B cell (primary cell): ENCODE measurements at regions not wholly inside any gene's neighbourhood (a gene's known extent, or its start where the extent isn't known, plus 50 kb on each side); places are given as distances from the start of the nearest gene placed in this dataset.

Source experiments
- ATAC-seq: fragments of 200-7000 bp; cut with Tn5 transposase; one replicate; pipeline ENCODE4 v1.10.0; 2021; ENCODE audit warnings: low read depth, mild to moderate bottlenecking, moderate number of reproducible peaks, moderate library complexity
- CTCF ChIA-PET: fragments of 350-600 bp; sonication (Branson Sonifier 250); formaldehyde crosslinking; loops from one replicate; lab custom pipeline; 2021; ENCODE audit warnings: antibody characterized with exemption, inconsistent platforms; lab: Charles Lee
- POLR2A ChIA-PET: fragments of 350-600 bp; sonication (Branson Sonifier 250); formaldehyde crosslinking; loops from one replicate; lab custom pipeline; 2021; ENCODE audit warnings: antibody characterized with exemption; lab: Charles Lee
- DNase-seq: peaks from one replicate; pipeline ENCODE4 v3.0.0; 2013
- H2AFZ ChIP-seq: 2 replicates; pipeline ENCODE4 v1.6.1; 2012; ENCODE audit warnings: mild to moderate bottlenecking, low read depth, low read length; ENCODE audit not compliant: insufficient read depth, poor library complexity, severe bottlenecking
- H3K27ac ChIP-seq, 2 donors: 1 replicate in 1 of 2; 2 replicates in 1 of 2; pipeline ENCODE4 v1.5.1; 2012 to 2013; ENCODE audit warnings: low read length in 2 of 2, mild to moderate bottlenecking in 2 of 2, moderate library complexity in 1 of 2
- H3K27me3 ChIP-seq, 4 experiments: fragments of 200-600 bp in 1 of 4; sonication (generic) in 1 of 4; replicated peaks in 1 of 4; 1 replicate in 2 of 4; 2 replicates in 2 of 4; pipeline versions ENCODE4 v1.6.1 to v1.7.0; 2013 to 2016; ENCODE audit warnings: low read length in 3 of 4, mild to moderate bottlenecking in 2 of 4, mixed read lengths in 1 of 4, moderate library complexity in 1 of 4; ENCODE audit not compliant: insufficient read depth in 4 of 4, control insufficient read depth in 3 of 4; ENCODE audit errors: control extremely low read depth in 1 of 4
- H3K36me3 ChIP-seq, 2 experiments: replicated peaks in 1 of 2; 1 replicate in 1 of 2; 2 replicates in 1 of 2; pipeline versions ENCODE4 v1.6.1 to v1.7.1; 2013; ENCODE audit warnings: low read length in 1 of 2; ENCODE audit not compliant: insufficient read depth in 2 of 2, control insufficient read depth in 1 of 2; ENCODE audit errors: control extremely low read depth in 1 of 2, extremely low read depth in 1 of 2
- H3K4me1 ChIP-seq, 2 donors: fragments of 200-600 bp in 1 of 2; sonication (generic) in 1 of 2; 1 replicate in 1 of 2; 2 replicates in 1 of 2; pipeline versions ENCODE4 v1.5.1 to v1.6.1; 2013 to 2017; ENCODE audit warnings: low read length in 2 of 2; ENCODE audit not compliant: control insufficient read depth in 2 of 2, insufficient read depth in 2 of 2
- H3K4me2 ChIP-seq: replicated peaks from 2 replicates; pipeline ENCODE3; 2012; ENCODE audit warnings: mild to moderate bottlenecking, low read depth, low read length; ENCODE audit not compliant: poor library complexity, severe bottlenecking
- H3K4me3 ChIP-seq, 5 experiments: fragments of 200-600 bp in 1 of 5; sonication (generic) in 1 of 5; 1 replicate in 3 of 5; 2 replicates in 2 of 5; pipeline versions ENCODE4 v1.5.1 to v1.7.0; 2011 to 2016; ENCODE audit warnings: low read length in 4 of 5, mild to moderate bottlenecking in 4 of 5, low read depth in 2 of 5, control low read depth in 1 of 5, moderate library complexity in 1 of 5; ENCODE audit not compliant: insufficient read depth in 1 of 5; ENCODE audit errors: control extremely low read depth in 1 of 5, extremely low read depth in 1 of 5
- H3K79me2 ChIP-seq: fragments of 200-600 bp; sonication (generic); one replicate; pipeline ENCODE4 v1.6.0; 2016; ENCODE audit warnings: low read length; ENCODE audit not compliant: control insufficient read depth, insufficient read depth
- H3K9ac ChIP-seq: fragments of 200-600 bp; sonication (generic); 2 replicates; pipeline ENCODE4 v1.6.1; 2017; ENCODE audit warnings: mild to moderate bottlenecking, low read length, moderate library complexity
- H3K9me3 ChIP-seq, 3 donors: one replicate each; pipeline versions ENCODE4 v1.6.1 to v1.7.1; 2013; ENCODE audit warnings: low read length in 2 of 3; ENCODE audit not compliant: control insufficient read depth in 2 of 3, insufficient read depth in 1 of 3; ENCODE audit errors: control extremely low read depth in 1 of 3
- H4K20me1 ChIP-seq: 2 replicates; pipeline ENCODE4 v1.6.0; 2012; ENCODE audit warnings: mild to moderate bottlenecking, low read length; ENCODE audit not compliant: insufficient read depth, control insufficient read depth, poor library complexity, severe bottlenecking
- H3K27ac Mint-ChIP-seq: one replicate; pipeline ENCODE4 v1.8.0; 2021; ENCODE audit warnings: mixed read lengths
- H3K27me3 Mint-ChIP-seq: one replicate; pipeline ENCODE4 v1.8.0; 2021; ENCODE audit warnings: mixed read lengths
- H3K4me1 Mint-ChIP-seq: one replicate; pipeline ENCODE4 v1.8.0; 2021; ENCODE audit warnings: mixed read lengths
- H3K4me3 Mint-ChIP-seq: one replicate; pipeline ENCODE4 v1.8.0; 2021; ENCODE audit warnings: mixed read lengths
- H3K9me3 Mint-ChIP-seq: one replicate; pipeline ENCODE4 v1.8.0; 2022; ENCODE audit warnings: mixed read lengths; ENCODE audit not compliant: insufficient read depth
- EZH2 ChIP-seq: IDR thresholded peaks from 2 replicates; pipeline ENCODE4 v1.6.1; 2012; ENCODE audit warnings: borderline replicate concordance, low read depth, mild to moderate bottlenecking, moderate library complexity, low read length; ENCODE audit not compliant: insufficient read depth, poor library complexity, severe bottlenecking
- WGBS: methylation state at CpG from one replicate; pipeline ENCODE4 v1.1.5; 2013; ENCODE audit warnings: missing lambda C conversion rate; ENCODE audit not compliant: insufficient coverage; 5-methylcytosine and 5-hydroxymethylcytosine counted together
- intact Hi-C: fragments of 100-400 bp; cut with micrococcal nuclease; formaldehyde crosslinking; loops from one replicate; pipeline ENCODE4 v1.10.0; 2022
- TF ChIP-seq, protein P1 (sequence below): fragments of 200-600 bp; IDR thresholded peaks from one replicate; pipeline ENCODE4 v1.8.0; 2022; ENCODE audit warnings: antibody characterized with exemption, mild to moderate bottlenecking

DNA sequence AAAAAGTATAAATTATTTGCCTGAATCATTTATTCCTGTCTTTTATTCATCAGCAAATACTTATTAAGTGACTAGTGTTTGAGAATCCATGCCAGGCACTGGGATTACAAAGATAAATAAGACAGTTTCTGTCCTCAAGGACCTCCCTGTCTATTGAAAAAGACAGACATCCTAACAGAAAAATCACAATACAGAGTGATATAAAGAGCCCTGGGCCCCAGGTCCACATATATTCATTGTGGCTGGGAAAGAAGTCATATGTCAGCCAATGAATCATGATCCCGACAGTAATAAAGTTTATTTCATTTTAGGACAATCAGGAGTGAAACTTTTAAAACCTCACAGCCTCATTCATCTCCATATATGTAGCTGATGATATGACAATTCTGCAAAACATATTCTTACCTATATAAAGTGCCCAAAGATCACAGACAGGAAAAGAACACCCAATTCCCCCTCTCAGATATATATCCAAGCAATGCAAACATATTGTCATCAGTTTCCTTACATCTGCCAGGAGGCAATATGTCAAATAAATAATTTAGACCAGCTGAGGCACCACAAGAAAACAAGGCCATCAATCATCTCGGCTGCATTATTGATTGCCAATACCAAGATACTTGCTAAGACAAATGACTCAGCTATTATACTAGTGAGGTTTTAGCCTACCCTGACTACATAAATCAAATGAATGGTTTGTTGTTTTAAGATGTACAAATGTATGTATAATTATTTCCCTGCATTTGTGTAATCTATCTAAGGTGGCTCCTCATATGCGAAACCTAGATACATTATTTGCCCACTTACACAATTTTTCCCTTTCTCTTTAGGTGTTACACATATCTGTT lies 590.9 kb upstream of the API5 start:
- no peak overlapping the region for H3K4me2 ChIP-seq
- H3K4me1 ChIP-seq: no peaks in the 10 kb centered on the region
- no peak overlapping the region for H2AFZ ChIP-seq
- CTCF ChIA-PET: no interaction called here
- DNase-seq (no peak), ATAC-seq (no peak)
- H4K20me1 ChIP-seq: no peaks in the 10 kb centered on the region
- no peak overlapping the region for H3K4me3 Mint-ChIP-seq
- POLR2A ChIA-PET: no interaction called here
- no peak overlapping the region for H3K9ac ChIP-seq
- H3K4me1 Mint-ChIP-seq: no peaks in the 10 kb centered on the region
- peaks cover 0 to 2% (median 0%) of the 10 kb centered on the region in 3 donors for H3K9me3 ChIP-seq
- no peaks in the 10 kb centered on the region for H3K79me2 ChIP-seq
- no peak overlapping the region for H3K27ac Mint-ChIP-seq
- TF ChIP-seq EZH2: no peak
- TF ChIP-seq, protein P1, sequence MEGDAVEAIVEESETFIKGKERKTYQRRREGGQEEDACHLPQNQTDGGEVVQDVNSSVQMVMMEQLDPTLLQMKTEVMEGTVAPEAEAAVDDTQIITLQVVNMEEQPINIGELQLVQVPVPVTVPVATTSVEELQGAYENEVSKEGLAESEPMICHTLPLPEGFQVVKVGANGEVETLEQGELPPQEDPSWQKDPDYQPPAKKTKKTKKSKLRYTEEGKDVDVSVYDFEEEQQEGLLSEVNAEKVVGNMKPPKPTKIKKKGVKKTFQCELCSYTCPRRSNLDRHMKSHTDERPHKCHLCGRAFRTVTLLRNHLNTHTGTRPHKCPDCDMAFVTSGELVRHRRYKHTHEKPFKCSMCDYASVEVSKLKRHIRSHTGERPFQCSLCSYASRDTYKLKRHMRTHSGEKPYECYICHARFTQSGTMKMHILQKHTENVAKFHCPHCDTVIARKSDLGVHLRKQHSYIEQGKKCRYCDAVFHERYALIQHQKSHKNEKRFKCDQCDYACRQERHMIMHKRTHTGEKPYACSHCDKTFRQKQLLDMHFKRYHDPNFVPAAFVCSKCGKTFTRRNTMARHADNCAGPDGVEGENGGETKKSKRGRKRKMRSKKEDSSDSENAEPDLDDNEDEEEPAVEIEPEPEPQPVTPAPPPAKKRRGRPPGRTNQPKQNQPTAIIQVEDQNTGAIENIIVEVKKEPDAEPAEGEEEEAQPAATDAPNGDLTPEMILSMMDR: no peak
- H3K36me3 ChIP-seq: no peaks in the 10 kb centered on the region
- H3K4me3 ChIP-seq: no peak overlapping the region
- no peaks in the 10 kb centered on the region for H3K27me3 ChIP-seq
- intact Hi-C loops: no loop called here
- no CpG with 5 or more reads among the region's 3 CpGs for WGBS
- H3K27me3 Mint-ChIP-seq: no peaks in the 10 kb centered on the region
- no peaks in the 10 kb centered on the region for H3K9me3 Mint-ChIP-seq
- no peak overlapping the region for H3K27ac ChIP-seq

- WGBS: no CpG with 5 or more reads among the region's 1 CpG
- Histone ChIP-seq H3K4me1 (no peaks in the 10 kb centered on the region), H4K20me1 (no peaks in the 10 kb centered on the region), H3K4me2 (no peak overlapping the region), H3K36me3 (no peaks in the 10 kb centered on the region), H3K79me2 (no peaks in the 10 kb centered on the region), H3K4me3 (no peak overlapping the region), H3K9me3 (no peaks in the 10 kb centered on the region), H3K27me3 (no peaks in the 10 kb centered on the region), H3K27ac (no peak overlapping the region), H3K9ac (no peak overlapping the region), H2AFZ (no peak overlapping the region)
- ChIA-PET CTCF (no interaction called here), POLR2A (no interaction called here)
- ATAC-seq: no peak
- TF ChIP-seq, protein P1: no peak
- no peak for TF ChIP-seq EZH2
- H3K9me3 Mint-ChIP-seq: peaks cover 2% of the 10 kb centered on the region
- no peak overlapping the region for H3K27ac Mint-ChIP-seq
- no peak for DNase-seq
- no peak overlapping the region for H3K4me3 Mint-ChIP-seq
- H3K27me3 Mint-ChIP-seq: no peaks in the 10 kb centered on the region
- intact Hi-C loops: no loop called here
- no peaks in the 10 kb centered on the region for H3K4me1 Mint-ChIP-seq
Measured at GRCh38 chr11:42727879-42728278, 583.9 kb upstream of the API5 start.
